B cell (primary cell): ENCODE measurements at regions not wholly inside any gene's neighbourhood (a gene's known extent, or its start where the extent isn't known, plus 50 kb on each side); places are given as distances from the start of the nearest gene placed in this dataset.

ENCODE experiments used
- EZH2 ChIP-seq: IDR thresholded peaks from 2 replicates; pipeline ENCODE4 v1.6.1; 2012; ENCODE audit warnings: borderline replicate concordance, low read depth, mild to moderate bottlenecking, moderate library complexity, low read length; ENCODE audit not compliant: insufficient read depth, poor library complexity, severe bottlenecking
- TF ChIP-seq, protein P1 (sequence below): fragments of 200-600 bp; IDR thresholded peaks from one replicate; pipeline ENCODE4 v1.8.0; 2022; ENCODE audit warnings: antibody characterized with exemption, mild to moderate bottlenecking

DNA sequence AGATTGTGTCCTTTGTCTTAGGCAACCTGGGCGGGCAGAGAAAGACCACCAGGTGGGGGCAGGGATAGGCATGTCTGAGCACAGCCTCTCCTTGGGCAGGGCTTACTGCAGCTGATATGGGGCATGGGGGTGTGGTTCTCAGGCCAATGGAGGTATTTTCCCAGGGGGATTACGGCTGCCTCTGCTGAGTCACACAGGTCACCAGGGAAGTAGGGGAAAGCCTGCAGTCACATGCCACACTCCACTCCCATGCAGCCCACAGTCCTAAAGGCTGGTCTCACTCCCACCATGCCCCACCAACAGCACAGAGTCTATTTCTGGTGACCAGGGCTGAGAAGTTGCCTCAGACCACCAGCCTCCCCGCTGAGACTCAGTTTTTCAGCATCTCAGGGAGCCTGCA lies 466.4 kb downstream of the DIPK2A start:
- TF ChIP-seq, protein P1, sequence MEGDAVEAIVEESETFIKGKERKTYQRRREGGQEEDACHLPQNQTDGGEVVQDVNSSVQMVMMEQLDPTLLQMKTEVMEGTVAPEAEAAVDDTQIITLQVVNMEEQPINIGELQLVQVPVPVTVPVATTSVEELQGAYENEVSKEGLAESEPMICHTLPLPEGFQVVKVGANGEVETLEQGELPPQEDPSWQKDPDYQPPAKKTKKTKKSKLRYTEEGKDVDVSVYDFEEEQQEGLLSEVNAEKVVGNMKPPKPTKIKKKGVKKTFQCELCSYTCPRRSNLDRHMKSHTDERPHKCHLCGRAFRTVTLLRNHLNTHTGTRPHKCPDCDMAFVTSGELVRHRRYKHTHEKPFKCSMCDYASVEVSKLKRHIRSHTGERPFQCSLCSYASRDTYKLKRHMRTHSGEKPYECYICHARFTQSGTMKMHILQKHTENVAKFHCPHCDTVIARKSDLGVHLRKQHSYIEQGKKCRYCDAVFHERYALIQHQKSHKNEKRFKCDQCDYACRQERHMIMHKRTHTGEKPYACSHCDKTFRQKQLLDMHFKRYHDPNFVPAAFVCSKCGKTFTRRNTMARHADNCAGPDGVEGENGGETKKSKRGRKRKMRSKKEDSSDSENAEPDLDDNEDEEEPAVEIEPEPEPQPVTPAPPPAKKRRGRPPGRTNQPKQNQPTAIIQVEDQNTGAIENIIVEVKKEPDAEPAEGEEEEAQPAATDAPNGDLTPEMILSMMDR, result no peak
- TF ChIP-seq EZH2, result no peak
